ENCODE measurements at regions not wholly inside any gene's neighbourhood (a gene's known extent, or its start where the extent isn't known, plus 50 kb on each side); places are given as distances from the start of the nearest gene placed in this dataset.
A peak's percentile ranks its signal among the peaks of the same experiment; 100 is the strongest.

- no peak for TF ChIP-seq TSHZ2 (CRISPR knock-in tag; IDR thresholded peaks at IDR 0.05)
- no peak for TF ChIP-seq ZC3H10 (CRISPR knock-in tag; IDR thresholded peaks at IDR 0.05)
- TF ChIP-seq ZFP30 (CRISPR knock-in tag; IDR thresholded peaks at IDR 0.05) = no peak
- no peak for TF ChIP-seq ISL1 (CRISPR knock-in tag; IDR thresholded peaks at IDR 0.05)
Observed at GRCh38 chr6:166726201-166726600, 99.2 kb upstream of the RPS6KA2 start (continued).

GRCh38 chr6:166725571-166725970 lies 98.5 kb upstream of the RPS6KA2 start:
- ATAC-seq = no peak
- no peak for TF ChIP-seq ZNF8 (CRISPR knock-in tag; IDR thresholded peaks at IDR 0.05)
- TF ChIP-seq ESRRG (CRISPR knock-in tag; IDR thresholded peaks at IDR 0.05) = no peak
- TF ChIP-seq ZFP30 (CRISPR knock-in tag; IDR thresholded peaks at IDR 0.05) = no peak

GRCh38 chr6:166724576-166724975 lies 97.5 kb upstream of the RPS6KA2 start:
- ATAC-seq = peak; percentile 71
- TF ChIP-seq TCF4 (CRISPR knock-in tag; IDR thresholded peaks at IDR 0.05; ENCODE audit: borderline replicate concordance) (peak; percentile 78; the same call in 1 of the 2 replicates), TOX (CRISPR knock-in tag; IDR thresholded peaks at IDR 0.05; ENCODE audit: borderline replicate concordance) (no peak), RARB (CRISPR knock-in tag; IDR thresholded peaks at IDR 0.05) (no peak), TSHZ2 (CRISPR knock-in tag; IDR thresholded peaks at IDR 0.05) (peak; percentile 68; the same call in 1 of the 2 replicates)

GRCh38 chr6:166722785-166723184 lies 95.7 kb upstream of the RPS6KA2 start:
- ATAC-seq = no peak
- no peak for TF ChIP-seq ZFP30 (CRISPR knock-in tag; IDR thresholded peaks at IDR 0.05)
- TF ChIP-seq SNAI2 (CRISPR knock-in tag; IDR thresholded peaks at IDR 0.05) = no peak
- no peak for TF ChIP-seq GLIS3 (CRISPR knock-in tag; IDR thresholded peaks at IDR 0.05)
- no peak for TF ChIP-seq ISL1 (CRISPR knock-in tag; IDR thresholded peaks at IDR 0.05)
- no peak for TF ChIP-seq CSRNP3 (CRISPR knock-in tag; IDR thresholded peaks at IDR 0.05)
- TF ChIP-seq PPARA (CRISPR knock-in tag; IDR thresholded peaks at IDR 0.05; ENCODE audit: borderline replicate concordance) = no peak
- TF ChIP-seq ESRRG (CRISPR knock-in tag; IDR thresholded peaks at IDR 0.05) = no peak
- TF ChIP-seq ARNTL (CRISPR knock-in tag; IDR thresholded peaks at IDR 0.05; ENCODE audit: borderline replicate concordance, low read depth) = no peak

- no peak for ATAC-seq
- no peak for TF ChIP-seq RARB (CRISPR knock-in tag; IDR thresholded peaks at IDR 0.05)
- TF ChIP-seq CREB5 (CRISPR knock-in tag; IDR thresholded peaks at IDR 0.05; ENCODE audit: low read depth) = no peak
- no peak for TF ChIP-seq BACH2 (CRISPR knock-in tag; IDR thresholded peaks at IDR 0.05; ENCODE audit: borderline replicate concordance)
- no peak for TF ChIP-seq PATZ1 (CRISPR knock-in tag; IDR thresholded peaks at IDR 0.05; ENCODE audit: borderline replicate concordance)
- TF ChIP-seq TSHZ2 (CRISPR knock-in tag; IDR thresholded peaks at IDR 0.05) = no peak
- no peak for TF ChIP-seq CSRNP3 (CRISPR knock-in tag; IDR thresholded peaks at IDR 0.05)
- TF ChIP-seq ZFP3 (CRISPR knock-in tag; IDR thresholded peaks at IDR 0.05) = no peak
- TF ChIP-seq ESRRG (CRISPR knock-in tag; IDR thresholded peaks at IDR 0.05) = no peak
- no peak for TF ChIP-seq CSDC2 (CRISPR knock-in tag; IDR thresholded peaks at IDR 0.05)
- no peak for TF ChIP-seq TCF4 (CRISPR knock-in tag; IDR thresholded peaks at IDR 0.05; ENCODE audit: borderline replicate concordance)
- TF ChIP-seq TOX (CRISPR knock-in tag; IDR thresholded peaks at IDR 0.05; ENCODE audit: borderline replicate concordance) = no peak
Observed at GRCh38 chr6:166721576-166721975, 94.5 kb upstream of the RPS6KA2 start.

Measured in SK-N-SH treated with all-trans-retinoic acid at 6 μM for 48 hours (cell line).